GM19372 (cell line): ENCODE measurements at regions not wholly inside any gene's neighbourhood (a gene's known extent, or its start where the extent isn't known, plus 50 kb on each side); places are given as distances from the start of the nearest gene placed in this dataset.

Source experiments
- ATAC-seq: cut with Tn5 transposase; IDR thresholded peaks from one replicate; pipeline ENCODE4 v1.9.1; 2021; ENCODE audit warnings: mild to moderate bottlenecking, low read depth, moderate library complexity; ENCODE audit not compliant: unreplicated experiment

- no peak for ATAC-seq
Measured at GRCh38 chr6:144849920-144850319, 564.8 kb downstream of the UTRN start.

GRCh38 chr6:144853603-144854002, 568.5 kb downstream of the UTRN start:
- no peak for ATAC-seq

GRCh38 chr6:144854654-144855053, 569.5 kb downstream of the UTRN start:
- no peak for ATAC-seq

- ATAC-seq = no peak
Measured at GRCh38 chr6:144855375-144855774, 570.2 kb downstream of the UTRN start.

- ATAC-seq = no peak
Measured at GRCh38 chr6:144855812-144856531, 570.8 kb downstream of the UTRN start.

- ATAC-seq = no peak
Measured at GRCh38 chr6:144856622-144857021, 571.5 kb downstream of the UTRN start.

- no peak for ATAC-seq
Measured at GRCh38 chr6:144857086-144857485, 572.0 kb downstream of the UTRN start.

GRCh38 chr6:144862769-144863168, 577.6 kb downstream of the UTRN start:
- ATAC-seq = no peak

- no peak for ATAC-seq
Measured at GRCh38 chr6:144867761-144868160, 582.6 kb downstream of the UTRN start.

- no peak for ATAC-seq
Measured at GRCh38 chr6:144870782-144871181, 585.6 kb downstream of the UTRN start.

- no peak for ATAC-seq
Measured at GRCh38 chr6:144873623-144874378, 588.7 kb downstream of the UTRN start.

- ATAC-seq = no peak
Measured at GRCh38 chr6:144876689-144877088, 591.6 kb downstream of the UTRN start.

GRCh38 chr6:144877118-144877517, 592.0 kb downstream of the UTRN start:
- ATAC-seq = no peak

- ATAC-seq = no peak
Measured at GRCh38 chr6:144878577-144878976, 593.4 kb downstream of the UTRN start.

- ATAC-seq = no peak
Measured at GRCh38 chr6:144879436-144879835, 594.3 kb downstream of the UTRN start.

GRCh38 chr6:144882425-144882824, 597.3 kb downstream of the UTRN start:
- ATAC-seq = no peak

GRCh38 chr6:144883915-144884314, 598.8 kb downstream of the UTRN start:
- no peak for ATAC-seq

GRCh38 chr6:144885817-144886216, 600.7 kb downstream of the UTRN start:
- no peak for ATAC-seq

- ATAC-seq = no peak
Measured at GRCh38 chr6:144886682-144887081, 601.5 kb downstream of the UTRN start.

- ATAC-seq = no peak
Measured at GRCh38 chr6:144888621-144889020, 603.5 kb downstream of the UTRN start.

GRCh38 chr6:144893680-144894151, 608.6 kb downstream of the UTRN start:
- ATAC-seq = no peak

GRCh38 chr6:144894240-144894639, 609.1 kb downstream of the UTRN start:
- ATAC-seq = no peak
